Tibial nerve (tissue), 4 donors: ENCODE measurements at regions not wholly inside any gene's neighbourhood (a gene's known extent, or its start where the extent isn't known, plus 50 kb on each side); places are given as distances from the start of the nearest gene placed in this dataset.
"Not testable (repeated sequence)": the region's sequence is repeated elsewhere in the genome, so short reads cannot be mapped to it uniquely, and the experiment has no call there.

ENCODE experiments used
- CTCF ChIP-seq, 5 experiments: fragments of 200-600 bp in 3 of 5; fragments of 450-650 bp in 2 of 5; sonication (generic) in 3 of 5; IDR thresholded peaks; one replicate each; pipeline ENCODE4 v1.5.1; 2016 to 2019; ENCODE audit warnings: antibody characterized with exemption in 5 of 5, mild to moderate bottlenecking in 3 of 5, moderate library complexity in 2 of 5
- EP300 ChIP-seq, 2 donors: sonication (generic); formaldehyde crosslinking; IDR thresholded peaks; one replicate each; pipeline ENCODE4 v1.6.1; 2017; ENCODE audit warnings: antibody characterized with exemption in 2 of 2, mild to moderate bottlenecking in 1 of 2
- POLR2A ChIP-seq, 2 donors: fragments of 450-650 bp; IDR thresholded peaks; one replicate each; pipeline ENCODE4 v1.6.1; 2017; ENCODE audit warnings: antibody characterized with exemption in 2 of 2, mild to moderate bottlenecking in 2 of 2, moderate library complexity in 2 of 2

DNA sequence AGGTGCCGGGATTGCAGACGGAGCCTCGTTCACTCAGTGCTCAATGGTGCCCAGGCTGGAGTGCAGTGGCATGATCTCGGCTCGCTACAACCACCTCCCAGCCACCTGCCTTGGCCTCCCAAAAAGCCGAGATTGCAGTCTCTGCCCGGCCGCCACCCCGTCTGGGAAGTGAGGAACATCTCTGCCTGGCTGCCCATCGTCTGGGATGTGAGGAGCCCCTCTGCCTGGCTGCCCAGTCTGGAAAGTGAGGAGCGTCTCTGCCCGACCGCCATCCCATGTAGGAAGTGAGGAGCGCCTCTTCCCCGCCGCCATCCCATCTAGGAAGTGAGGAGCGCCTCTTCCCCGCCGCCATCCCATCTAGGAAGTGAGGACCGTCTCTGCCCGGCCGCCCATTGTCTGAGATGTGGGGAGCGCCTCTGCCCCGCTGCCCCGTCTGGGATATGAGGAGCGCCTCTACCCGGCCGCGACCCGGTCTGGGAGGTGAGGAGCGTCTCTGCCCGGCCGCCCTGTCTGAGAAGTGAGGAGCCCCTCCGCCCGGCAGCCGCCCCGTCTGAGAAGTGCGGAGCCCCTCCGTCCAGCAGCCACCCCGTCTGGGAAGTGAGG lies 375.1 kb upstream of the FRG2C start:
- not testable (repeated sequence) for TF ChIP-seq CTCF, POLR2A, EP300 (IDR thresholded peaks at IDR 0.05)
